HL-60 (cell line): ENCODE measurements at regions not wholly inside any gene's neighbourhood (a gene's known extent, or its start where the extent isn't known, plus 50 kb on each side); places are given as distances from the start of the nearest gene placed in this dataset.

ENCODE experiments used
- DNase-seq, 2 experiments: peaks; one replicate each; pipeline ENCODE4 v3.0.0-alpha.2; 2010 to 2020; ENCODE audit warnings: low read depth in 1 of 2, low spot score in 1 of 2
- H3K27ac ChIP-seq: fragments of 250-450 bp; sonication (Bioruptor Pico); replicated peaks from 2 replicates; pipeline ENCODE4 v1.5.1; 2020; ENCODE audit warnings: mild to moderate bottlenecking, moderate library complexity
- H3K27me3 ChIP-seq: fragments of 250-450 bp; sonication (Bioruptor Pico); 2 replicates; pipeline ENCODE4 v1.5.1; 2021; ENCODE audit warnings: mild to moderate bottlenecking, moderate library complexity; ENCODE audit not compliant: insufficient read depth, poor library complexity, severe bottlenecking
- H3K4me3 ChIP-seq: replicated peaks from 2 replicates; pipeline ENCODE4 v1.5.1; 2011; ENCODE audit warnings: mild to moderate bottlenecking, control low read depth, low read length; ENCODE audit not compliant: insufficient read depth
- GABPA ChIP-seq: IDR thresholded peaks from 2 replicates; pipeline ENCODE4 v1.6.1; 2012; ENCODE audit warnings: low read depth
- POLR2AphosphoS5 ChIP-seq: IDR thresholded peaks from 2 replicates; pipeline ENCODE4 v1.6.1; 2012; ENCODE audit warnings: low read depth
- SPI1 ChIP-seq: IDR thresholded peaks from 2 replicates; pipeline ENCODE4 v1.6.1; 2012; ENCODE audit warnings: low read depth, mild to moderate bottlenecking, borderline replicate concordance
- TF ChIP-seq, protein P1 (sequence below): IDR thresholded peaks from one replicate; pipeline ENCODE4 v1.5.1; 2011; ENCODE audit warnings: low read length, control low read depth, inconsistent platforms; ENCODE audit not compliant: insufficient read depth
- TF ChIP-seq, protein P2 (sequence below): IDR thresholded peaks from 2 replicates; pipeline ENCODE4 v1.6.1; 2012; ENCODE audit warnings: low read depth; ENCODE audit not compliant: insufficient replicate concordance

DNA sequence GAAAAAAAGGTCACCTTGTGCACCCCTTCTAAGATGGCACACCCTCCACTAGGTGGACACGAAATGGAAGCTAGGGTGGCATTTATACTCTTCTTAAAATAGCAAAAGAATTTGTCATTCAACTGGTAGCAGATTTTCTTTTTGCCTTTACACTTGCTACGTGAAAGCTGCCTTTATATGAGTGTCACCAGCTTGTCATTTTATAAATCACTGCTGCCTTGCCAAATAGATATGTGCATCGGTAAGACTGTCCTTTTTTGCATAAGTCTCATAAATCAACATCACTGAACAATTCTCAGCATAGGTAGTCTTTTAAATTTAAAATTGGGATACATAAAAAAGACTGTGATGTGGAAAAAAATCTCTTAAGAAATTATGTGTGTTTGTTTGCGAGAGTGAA lies 764.1 kb downstream of the TDRD15 start:
- H3K4me3 ChIP-seq = no peak overlapping the region
- no peak overlapping the region for H3K27ac ChIP-seq
- DNase-seq = no peak
- TF ChIP-seq, protein P1, sequence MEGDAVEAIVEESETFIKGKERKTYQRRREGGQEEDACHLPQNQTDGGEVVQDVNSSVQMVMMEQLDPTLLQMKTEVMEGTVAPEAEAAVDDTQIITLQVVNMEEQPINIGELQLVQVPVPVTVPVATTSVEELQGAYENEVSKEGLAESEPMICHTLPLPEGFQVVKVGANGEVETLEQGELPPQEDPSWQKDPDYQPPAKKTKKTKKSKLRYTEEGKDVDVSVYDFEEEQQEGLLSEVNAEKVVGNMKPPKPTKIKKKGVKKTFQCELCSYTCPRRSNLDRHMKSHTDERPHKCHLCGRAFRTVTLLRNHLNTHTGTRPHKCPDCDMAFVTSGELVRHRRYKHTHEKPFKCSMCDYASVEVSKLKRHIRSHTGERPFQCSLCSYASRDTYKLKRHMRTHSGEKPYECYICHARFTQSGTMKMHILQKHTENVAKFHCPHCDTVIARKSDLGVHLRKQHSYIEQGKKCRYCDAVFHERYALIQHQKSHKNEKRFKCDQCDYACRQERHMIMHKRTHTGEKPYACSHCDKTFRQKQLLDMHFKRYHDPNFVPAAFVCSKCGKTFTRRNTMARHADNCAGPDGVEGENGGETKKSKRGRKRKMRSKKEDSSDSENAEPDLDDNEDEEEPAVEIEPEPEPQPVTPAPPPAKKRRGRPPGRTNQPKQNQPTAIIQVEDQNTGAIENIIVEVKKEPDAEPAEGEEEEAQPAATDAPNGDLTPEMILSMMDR = no peak
- TF ChIP-seq POLR2AphosphoS5 = no peak
- TF ChIP-seq, protein P2, sequence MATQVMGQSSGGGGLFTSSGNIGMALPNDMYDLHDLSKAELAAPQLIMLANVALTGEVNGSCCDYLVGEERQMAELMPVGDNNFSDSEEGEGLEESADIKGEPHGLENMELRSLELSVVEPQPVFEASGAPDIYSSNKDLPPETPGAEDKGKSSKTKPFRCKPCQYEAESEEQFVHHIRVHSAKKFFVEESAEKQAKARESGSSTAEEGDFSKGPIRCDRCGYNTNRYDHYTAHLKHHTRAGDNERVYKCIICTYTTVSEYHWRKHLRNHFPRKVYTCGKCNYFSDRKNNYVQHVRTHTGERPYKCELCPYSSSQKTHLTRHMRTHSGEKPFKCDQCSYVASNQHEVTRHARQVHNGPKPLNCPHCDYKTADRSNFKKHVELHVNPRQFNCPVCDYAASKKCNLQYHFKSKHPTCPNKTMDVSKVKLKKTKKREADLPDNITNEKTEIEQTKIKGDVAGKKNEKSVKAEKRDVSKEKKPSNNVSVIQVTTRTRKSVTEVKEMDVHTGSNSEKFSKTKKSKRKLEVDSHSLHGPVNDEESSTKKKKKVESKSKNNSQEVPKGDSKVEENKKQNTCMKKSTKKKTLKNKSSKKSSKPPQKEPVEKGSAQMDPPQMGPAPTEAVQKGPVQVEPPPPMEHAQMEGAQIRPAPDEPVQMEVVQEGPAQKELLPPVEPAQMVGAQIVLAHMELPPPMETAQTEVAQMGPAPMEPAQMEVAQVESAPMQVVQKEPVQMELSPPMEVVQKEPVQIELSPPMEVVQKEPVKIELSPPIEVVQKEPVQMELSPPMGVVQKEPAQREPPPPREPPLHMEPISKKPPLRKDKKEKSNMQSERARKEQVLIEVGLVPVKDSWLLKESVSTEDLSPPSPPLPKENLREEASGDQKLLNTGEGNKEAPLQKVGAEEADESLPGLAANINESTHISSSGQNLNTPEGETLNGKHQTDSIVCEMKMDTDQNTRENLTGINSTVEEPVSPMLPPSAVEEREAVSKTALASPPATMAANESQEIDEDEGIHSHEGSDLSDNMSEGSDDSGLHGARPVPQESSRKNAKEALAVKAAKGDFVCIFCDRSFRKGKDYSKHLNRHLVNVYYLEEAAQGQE = no peak
- TF ChIP-seq GABPA = no peak
- no peak for TF ChIP-seq SPI1
- H3K27me3 ChIP-seq = no peaks in the 10 kb centered on the region

DNA sequence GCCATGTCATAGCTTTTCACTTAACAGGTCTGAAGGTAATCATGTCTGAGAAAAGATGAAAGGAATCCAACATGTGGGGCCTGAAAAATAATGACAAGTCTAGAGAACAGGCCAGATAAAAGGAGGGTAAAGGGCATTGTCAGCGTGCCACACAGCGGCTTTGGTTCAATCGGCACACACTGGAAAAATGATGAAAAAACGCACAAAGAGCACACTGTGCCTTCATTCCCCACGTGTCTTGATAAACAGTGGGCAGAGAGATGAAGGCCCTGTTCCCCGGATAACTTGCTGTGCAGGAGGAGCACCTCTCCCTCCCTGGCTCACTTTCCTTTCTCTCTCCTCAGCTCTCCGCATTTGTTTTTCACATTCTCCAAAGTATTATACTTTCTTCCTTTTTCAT lies 766.3 kb downstream of the TDRD15 start:
- Histone ChIP-seq H3K27ac (no peak overlapping the region), H3K4me3 (no peak overlapping the region), H3K27me3 (no peaks in the 10 kb centered on the region)
- no peak for TF ChIP-seq GABPA
- TF ChIP-seq, protein P1 = no peak
- TF ChIP-seq SPI1 = no peak
- TF ChIP-seq, protein P2 = no peak
- TF ChIP-seq POLR2AphosphoS5 = no peak
- no peak for DNase-seq

DNA sequence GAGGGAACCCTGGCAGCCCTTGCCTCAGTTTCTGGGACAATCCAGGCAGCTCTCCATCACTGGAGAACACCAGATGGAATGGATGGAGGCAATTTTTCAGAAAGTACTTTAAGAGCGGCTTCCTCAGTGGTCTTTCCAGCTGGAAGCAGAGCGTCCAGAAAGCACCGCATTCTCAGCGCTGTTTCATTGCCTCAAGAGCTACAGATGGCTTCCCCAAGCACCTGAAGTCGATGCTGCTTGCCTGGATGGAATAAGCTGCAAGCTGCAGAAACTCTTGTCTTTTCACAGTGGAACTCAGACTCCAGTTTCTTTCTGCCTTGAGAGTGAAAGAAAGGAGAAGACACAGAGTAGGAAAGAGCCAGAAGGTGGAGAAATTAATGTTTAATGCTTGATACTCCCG lies 766.9 kb downstream of the TDRD15 start:
- no peaks in the 10 kb centered on the region for H3K27me3 ChIP-seq
- no peak for DNase-seq
- TF ChIP-seq, protein P1 = no peak
- TF ChIP-seq, protein P2 = no peak
- TF ChIP-seq POLR2AphosphoS5 = no peak
- TF ChIP-seq SPI1 = no peak
- no peak for TF ChIP-seq GABPA
- H3K4me3 ChIP-seq = no peak overlapping the region
- H3K27ac ChIP-seq = no peak overlapping the region
